ENCODE measurements at regions not wholly inside any gene's neighbourhood (a gene's known extent, or its start where the extent isn't known, plus 50 kb on each side); places are given as distances from the start of the nearest gene placed in this dataset.

- no peaks in the 10 kb centered on the region for H3K9me3 ChIP-seq (ENCODE audit: severe bottlenecking)
- no peak for TF ChIP-seq CTCF (IDR thresholded peaks at IDR 0.05; ENCODE audit: low read depth, low read length)
- H3K27ac ChIP-seq, result no peak overlapping the region
- no peak for DNase-seq
- H3K36me3 ChIP-seq, result no peaks in the 10 kb centered on the region
- no peak overlapping the region for H3K4me3 ChIP-seq (ENCODE audit: low read depth, low read length)
- H3K27me3 ChIP-seq (ENCODE audit: insufficient read depth, low read depth, severe bottlenecking), result no peaks in the 10 kb centered on the region
Measured at GRCh38 chr2:217521820-217522219, 481.0 kb downstream of the TNS1 start.

GRCh38 chr2:217520356-217521010 lies 482.3 kb downstream of the TNS1 start:
- Histone ChIP-seq H3K36me3 (no peaks in the 10 kb centered on the region), H3K4me3 (ENCODE audit: low read depth, low read length) (no peak overlapping the region), H3K9me3 (ENCODE audit: severe bottlenecking) (no peaks in the 10 kb centered on the region), H3K27ac (no peak overlapping the region), H3K27me3 (ENCODE audit: insufficient read depth, low read depth, severe bottlenecking) (no peaks in the 10 kb centered on the region)
- no peak for DNase-seq
- TF ChIP-seq CTCF (IDR thresholded peaks at IDR 0.05; ENCODE audit: low read depth, low read length), result no peak

- Histone ChIP-seq H3K27ac (no peak overlapping the region), H3K9me3 (ENCODE audit: severe bottlenecking) (no peaks in the 10 kb centered on the region), H3K36me3 (no peaks in the 10 kb centered on the region), H3K4me3 (ENCODE audit: low read depth, low read length) (no peak overlapping the region), H3K27me3 (ENCODE audit: insufficient read depth, low read depth, severe bottlenecking) (no peaks in the 10 kb centered on the region)
- no peak for DNase-seq
- TF ChIP-seq CTCF (IDR thresholded peaks at IDR 0.05; ENCODE audit: low read depth, low read length), result no peak
Measured at GRCh38 chr2:217517402-217517801, 485.4 kb downstream of the TNS1 start.

GRCh38 chr2:217515615-217516309 lies 487.0 kb downstream of the TNS1 start:
- TF ChIP-seq CTCF (IDR thresholded peaks at IDR 0.05; ENCODE audit: low read depth, low read length), result no peak
- H3K4me3 ChIP-seq (ENCODE audit: low read depth, low read length), result no peak overlapping the region
- no peaks in the 10 kb centered on the region for H3K27me3 ChIP-seq (ENCODE audit: insufficient read depth, low read depth, severe bottlenecking)
- no peaks in the 10 kb centered on the region for H3K36me3 ChIP-seq
- H3K9me3 ChIP-seq (ENCODE audit: severe bottlenecking), result no peaks in the 10 kb centered on the region
- DNase-seq, result no peak
- no peak overlapping the region for H3K27ac ChIP-seq

GRCh38 chr2:217513258-217513657 lies 489.5 kb downstream of the TNS1 start:
- no peaks in the 10 kb centered on the region for H3K36me3 ChIP-seq
- no peak for TF ChIP-seq CTCF (IDR thresholded peaks at IDR 0.05; ENCODE audit: low read depth, low read length)
- no peak for DNase-seq

More at GRCh38 chr2:217513258-217513657, 489.5 kb downstream of the TNS1 start:
- Histone ChIP-seq H3K4me3 (ENCODE audit: low read depth, low read length) (no peak overlapping the region), H3K9me3 (ENCODE audit: severe bottlenecking) (no peaks in the 10 kb centered on the region), H3K27me3 (ENCODE audit: insufficient read depth, low read depth, severe bottlenecking) (no peaks in the 10 kb centered on the region), H3K27ac (no peak overlapping the region)

Data from WERI-Rb-1 (cell line).